MG63 (cell line): ENCODE measurements at regions not wholly inside any gene's neighbourhood (a gene's known extent, or its start where the extent isn't known, plus 50 kb on each side); places are given as distances from the start of the nearest gene placed in this dataset.

Experiments used
- DNase-seq: peaks from one replicate; pipeline ENCODE4 v3.0.0-alpha.2; 2020
- H3K27me3 ChIP-seq: fragments of 250-450 bp; sonication (Bioruptor Pico); 2 replicates; pipeline ENCODE4 v1.5.1; 2020; ENCODE audit warnings: mild to moderate bottlenecking, moderate library complexity
- H3K36me3 ChIP-seq: fragments of 250-450 bp; sonication (Bioruptor Pico); 2 replicates; pipeline ENCODE4 v1.5.1; 2020; ENCODE audit warnings: mild to moderate bottlenecking, moderate library complexity
- H3K4me3 ChIP-seq: fragments of 250-450 bp; sonication (Bioruptor Pico); 2 replicates; pipeline ENCODE4 v1.5.1; 2020; ENCODE audit warnings: mild to moderate bottlenecking, moderate library complexity
- H3K9me3 ChIP-seq: fragments of 250-450 bp; sonication (Bioruptor Pico); 2 replicates; pipeline ENCODE4 v1.5.1; 2020; ENCODE audit warnings: mild to moderate bottlenecking, moderate library complexity

DNA sequence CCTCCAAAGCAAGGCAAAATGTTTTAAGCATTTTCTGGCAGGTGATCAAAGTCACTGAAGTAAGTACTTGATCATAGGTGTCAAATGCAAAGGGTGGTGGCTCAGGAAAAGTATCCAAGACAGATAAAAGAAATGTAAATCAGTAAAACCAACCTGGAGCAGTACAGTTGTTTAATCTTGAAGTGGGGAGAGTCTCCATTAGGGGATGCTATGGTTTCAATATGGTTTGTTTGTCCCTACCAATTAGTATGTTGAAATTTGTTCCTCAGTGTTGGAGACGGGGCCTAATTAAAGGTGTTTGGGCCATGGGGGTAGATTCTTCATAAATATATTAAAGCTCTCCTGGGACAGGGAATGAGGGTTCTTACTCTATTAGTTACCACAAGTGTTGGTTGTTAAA, 1781.7 kb upstream of the PRR20A start:
- DNase-seq: no peak

DNA sequence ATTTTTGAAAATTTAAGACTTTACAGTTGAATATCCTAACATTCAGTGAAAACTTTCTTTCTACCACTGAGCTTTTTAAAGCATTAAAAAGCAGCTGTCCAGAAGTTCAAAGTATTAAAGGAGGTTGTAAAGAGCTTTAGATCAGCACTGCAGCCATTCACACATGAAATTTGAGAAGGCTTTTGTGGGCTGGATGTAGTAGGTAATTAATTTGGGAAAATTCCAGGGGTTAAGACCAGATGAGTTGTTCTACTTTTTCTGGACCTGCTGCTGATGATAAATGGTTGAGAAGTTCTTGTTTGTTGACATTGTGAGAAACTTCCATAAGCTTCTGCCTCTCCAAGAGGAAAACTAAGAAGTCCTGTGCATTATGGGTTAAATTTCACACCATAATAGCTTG, 1779.6 kb upstream of the PRR20A start:
- H3K36me3 ChIP-seq: no peaks in the 10 kb centered on the region
- DNase-seq: no peak
- H3K9me3 ChIP-seq: no peaks in the 10 kb centered on the region
- H3K27me3 ChIP-seq: no peaks in the 10 kb centered on the region
- H3K4me3 ChIP-seq: no peak overlapping the region

More for the DNA sequence above, 1781.7 kb upstream of the PRR20A start:
- no peaks in the 10 kb centered on the region for H3K9me3 ChIP-seq
- no peaks in the 10 kb centered on the region for H3K27me3 ChIP-seq
- H3K36me3 ChIP-seq: no peaks in the 10 kb centered on the region
- H3K4me3 ChIP-seq: no peak overlapping the region

DNA sequence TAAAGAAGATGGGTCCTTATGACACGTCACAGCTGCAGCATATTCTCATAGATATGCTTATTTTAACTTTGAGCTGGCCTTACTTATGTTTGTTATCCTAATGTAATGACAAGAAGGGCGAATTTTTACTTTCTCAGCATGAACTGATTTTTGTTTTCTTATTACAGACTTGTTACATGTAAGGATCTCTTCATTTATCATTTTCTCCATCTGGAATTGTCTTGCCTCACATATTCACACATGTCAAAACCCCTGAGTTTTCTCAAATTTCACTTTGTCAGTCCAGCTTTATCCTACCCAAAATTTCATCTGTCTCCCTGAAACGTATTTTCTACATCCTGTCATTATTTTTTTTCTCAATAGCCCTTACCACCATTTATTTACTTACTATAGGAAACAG, 1774.0 kb upstream of the PRR20A start:
- no peaks in the 10 kb centered on the region for H3K36me3 ChIP-seq
- H3K27me3 ChIP-seq: no peaks in the 10 kb centered on the region
- no peak overlapping the region for H3K4me3 ChIP-seq
- no peaks in the 10 kb centered on the region for H3K9me3 ChIP-seq
- no peak for DNase-seq

DNA sequence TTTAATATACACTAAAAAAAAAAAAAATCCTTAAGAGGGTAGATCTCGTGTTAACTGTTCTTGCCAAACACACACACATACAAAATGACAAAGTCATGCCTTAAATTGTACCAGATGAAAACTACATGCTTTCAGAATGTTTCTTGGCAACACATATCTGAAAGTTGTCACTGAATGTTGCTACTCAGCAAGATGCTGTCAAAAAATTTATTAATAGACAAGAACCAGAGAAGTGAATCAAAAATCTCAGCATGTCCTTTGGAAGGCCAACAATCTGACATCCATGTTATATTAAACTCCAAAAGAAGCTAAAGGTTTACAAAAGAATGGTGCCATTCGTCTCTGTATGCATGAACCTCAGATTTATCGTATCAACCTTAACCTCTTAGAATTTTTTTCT, 1746.2 kb upstream of the PRR20A start:
- no peaks in the 10 kb centered on the region for H3K27me3 ChIP-seq
- H3K4me3 ChIP-seq: no peak overlapping the region
- DNase-seq: no peak
- H3K36me3 ChIP-seq: no peaks in the 10 kb centered on the region
- no peaks in the 10 kb centered on the region for H3K9me3 ChIP-seq

DNA sequence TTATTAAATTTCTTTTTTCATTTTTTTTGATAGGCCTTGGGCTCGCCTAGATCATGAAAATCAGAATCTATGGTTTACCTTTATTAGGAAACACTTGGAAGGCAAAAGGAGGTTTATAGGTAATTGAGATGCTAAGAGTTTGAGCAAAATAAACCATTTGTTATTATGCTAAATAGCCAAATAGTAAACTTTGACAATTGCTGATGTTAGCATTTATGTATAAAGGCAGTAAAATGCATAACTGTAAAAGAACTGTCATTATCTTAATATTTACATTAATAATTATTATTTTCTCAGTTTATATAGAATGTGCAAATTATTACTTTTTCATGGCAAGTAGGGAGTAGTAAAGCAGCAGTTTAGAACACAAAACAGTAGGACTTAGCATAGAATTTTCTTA, 1737.8 kb upstream of the PRR20A start:
- H3K9me3 ChIP-seq: no peaks in the 10 kb centered on the region
- no peak for DNase-seq
- H3K36me3 ChIP-seq: no peaks in the 10 kb centered on the region
- no peak overlapping the region for H3K4me3 ChIP-seq
- H3K27me3 ChIP-seq: no peaks in the 10 kb centered on the region

DNA sequence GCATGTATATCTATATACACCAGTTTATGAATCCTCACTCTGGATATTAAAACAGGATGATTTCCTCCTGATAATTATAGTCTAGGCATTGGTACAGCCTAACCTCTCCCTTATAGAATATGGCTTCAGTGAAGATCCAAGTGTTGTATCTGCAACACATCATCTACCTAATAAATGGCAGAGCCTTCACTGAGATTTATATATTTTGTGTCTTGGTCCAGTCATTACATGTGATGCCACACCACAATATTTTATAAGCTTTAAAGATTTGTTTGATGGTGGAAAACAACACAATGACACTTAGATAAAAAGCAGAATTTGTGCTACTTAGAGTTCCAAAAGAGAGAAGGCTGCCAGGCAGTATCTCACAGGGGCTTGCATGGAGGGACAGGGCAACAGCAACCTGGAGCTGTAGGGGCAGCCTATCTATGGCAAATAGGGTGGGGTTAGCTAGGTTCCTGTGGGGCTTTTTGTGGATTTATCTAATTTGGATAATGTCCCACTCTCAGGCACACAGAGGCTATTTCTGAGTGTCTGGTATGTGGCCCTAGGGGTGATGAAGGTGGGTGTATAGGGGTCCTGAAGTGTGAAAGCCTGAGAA, 1736.7 kb upstream of the PRR20A start:
- Histone ChIP-seq H3K9me3 (no peaks in the 10 kb centered on the region), H3K4me3 (no peak overlapping the region), H3K27me3 (no peaks in the 10 kb centered on the region), H3K36me3 (no peaks in the 10 kb centered on the region)
- DNase-seq: no peak

DNA sequence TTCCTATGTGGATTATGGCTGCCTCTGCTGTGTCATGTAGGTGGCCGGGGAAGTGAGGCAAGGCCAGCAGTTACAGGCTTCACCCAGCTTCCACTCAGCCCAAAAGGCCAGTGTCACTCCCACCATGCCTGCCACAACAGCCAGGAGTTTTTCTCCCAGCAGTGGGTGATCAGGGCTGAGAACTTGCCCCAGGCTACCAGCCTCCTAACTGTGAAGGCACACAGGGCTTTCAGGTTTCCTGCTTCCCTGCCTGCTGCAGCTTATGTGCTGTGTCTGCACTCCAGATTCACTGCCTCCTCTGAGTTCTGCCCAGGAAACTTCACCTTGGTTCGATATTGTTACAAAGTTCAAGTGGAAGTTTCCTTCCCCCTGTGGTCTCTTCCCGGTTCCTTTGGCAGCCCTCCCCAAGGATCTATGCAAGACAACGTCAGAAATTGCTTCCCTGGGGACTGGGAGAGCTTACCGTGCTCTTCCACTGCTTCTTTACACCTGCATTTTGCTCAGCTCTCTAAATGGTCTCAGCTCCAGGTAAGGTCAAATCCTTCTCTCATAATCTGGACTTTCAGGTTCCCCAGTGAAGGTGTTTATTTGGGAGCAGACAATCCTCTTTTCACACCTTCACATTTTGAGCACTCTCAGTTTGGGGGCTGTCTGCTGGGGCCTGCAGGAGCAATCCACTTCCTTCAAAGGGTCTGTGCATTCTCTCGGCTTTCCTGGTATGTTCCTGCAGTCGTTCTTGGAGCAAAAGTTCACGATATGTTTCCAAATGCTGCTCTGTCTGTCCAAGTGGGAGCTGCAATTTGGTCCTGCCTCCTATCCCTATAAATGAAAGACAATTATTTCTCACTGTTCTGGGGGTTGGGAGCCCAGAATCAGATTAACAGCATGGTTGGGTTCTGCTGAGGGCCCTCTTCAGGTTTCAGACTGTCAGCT, 1730.1 kb upstream of the PRR20A start:
- H3K36me3 ChIP-seq: no peaks in the 10 kb centered on the region
- DNase-seq: no peak
- no peaks in the 10 kb centered on the region for H3K9me3 ChIP-seq
- H3K27me3 ChIP-seq: no peaks in the 10 kb centered on the region
- no peak overlapping the region for H3K4me3 ChIP-seq

DNA sequence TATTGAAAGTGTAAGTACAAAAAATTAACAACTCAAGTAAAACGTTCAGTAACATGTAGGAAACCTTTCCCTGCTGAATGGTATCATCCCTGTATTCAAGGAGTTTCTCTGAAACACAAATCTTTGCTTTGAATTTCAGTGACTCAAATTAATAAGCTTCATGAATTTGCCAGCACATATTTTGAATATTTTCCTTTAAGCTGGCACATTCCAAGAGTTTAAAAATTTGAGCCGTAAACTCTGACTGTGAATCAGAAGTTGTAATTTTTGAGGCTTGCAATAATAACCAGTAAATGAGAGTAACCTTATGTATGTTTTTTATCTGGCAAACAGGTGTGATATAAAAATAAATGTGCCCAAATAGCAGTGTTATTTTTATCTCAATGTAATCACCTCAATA, 1722.6 kb upstream of the PRR20A start:
- Histone ChIP-seq H3K4me3 (no peak overlapping the region), H3K27me3 (no peaks in the 10 kb centered on the region), H3K9me3 (no peaks in the 10 kb centered on the region), H3K36me3 (no peaks in the 10 kb centered on the region)
- no peak for DNase-seq

DNA sequence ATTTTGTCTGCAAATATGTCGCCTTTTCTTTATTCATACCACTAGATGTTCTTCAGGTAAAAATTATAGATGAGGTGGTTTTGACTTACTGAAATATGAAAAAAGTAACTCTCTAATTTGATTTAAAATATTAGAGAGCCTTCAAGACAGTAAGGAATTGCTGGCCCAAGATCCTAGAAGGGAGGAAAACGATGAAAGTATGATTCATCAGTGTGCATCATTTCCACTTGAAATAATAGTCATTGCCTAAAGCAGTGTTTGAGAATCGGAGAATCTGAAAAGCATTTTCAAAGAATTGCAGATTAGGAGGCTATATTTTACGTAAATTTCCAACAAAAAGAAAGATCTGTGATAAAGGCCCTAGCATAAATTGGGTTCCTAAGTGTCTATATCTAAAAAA, 1707.9 kb upstream of the PRR20A start:
- H3K4me3 ChIP-seq: no peak overlapping the region
- no peaks in the 10 kb centered on the region for H3K27me3 ChIP-seq
- H3K36me3 ChIP-seq: no peaks in the 10 kb centered on the region
- DNase-seq: no peak
- no peaks in the 10 kb centered on the region for H3K9me3 ChIP-seq

DNA sequence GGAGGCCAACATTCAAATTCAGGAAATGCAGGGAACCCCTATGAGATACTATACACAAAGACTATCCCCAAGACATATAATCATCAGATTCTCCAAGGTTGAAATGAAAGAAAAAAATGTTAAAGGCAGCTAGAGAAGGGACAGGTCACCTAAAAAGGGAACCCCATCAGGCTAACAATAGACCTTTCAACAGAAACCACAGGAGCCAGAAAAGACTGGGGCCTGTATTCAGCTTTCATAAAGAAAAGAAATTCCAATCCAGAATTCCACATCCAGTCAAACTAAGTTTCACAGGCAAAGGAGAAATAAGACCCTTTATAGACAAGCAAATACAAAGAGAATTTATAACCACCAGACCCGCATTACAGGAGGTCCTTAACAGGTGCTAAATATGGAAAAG, 1703.6 kb upstream of the PRR20A start:
- Histone ChIP-seq H3K4me3 (no peak overlapping the region), H3K27me3 (no peaks in the 10 kb centered on the region), H3K9me3 (no peaks in the 10 kb centered on the region), H3K36me3 (no peaks in the 10 kb centered on the region)
- DNase-seq: no peak

DNA sequence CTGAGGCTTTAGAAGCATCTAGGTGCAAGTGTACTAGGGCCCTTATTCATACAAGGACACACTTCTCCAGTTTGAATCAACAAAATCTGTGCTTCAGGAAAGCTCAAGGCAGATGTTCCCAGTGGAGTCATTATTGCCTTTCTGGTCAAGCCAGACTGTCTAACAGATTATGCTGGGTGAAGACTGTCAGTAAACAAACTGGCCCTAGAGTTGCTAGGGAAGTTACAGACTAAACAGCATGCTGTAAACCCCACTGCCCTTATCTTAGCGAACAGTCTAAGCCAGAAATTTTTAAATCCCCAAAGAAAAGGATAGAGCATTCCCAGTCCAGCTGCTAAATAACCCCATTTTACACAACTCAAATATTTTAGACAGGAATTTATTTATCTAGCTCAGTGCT, 1701.3 kb upstream of the PRR20A start:
- no peak for DNase-seq
- Histone ChIP-seq H3K36me3 (no peaks in the 10 kb centered on the region), H3K9me3 (no peaks in the 10 kb centered on the region), H3K4me3 (no peak overlapping the region), H3K27me3 (no peaks in the 10 kb centered on the region)

DNA sequence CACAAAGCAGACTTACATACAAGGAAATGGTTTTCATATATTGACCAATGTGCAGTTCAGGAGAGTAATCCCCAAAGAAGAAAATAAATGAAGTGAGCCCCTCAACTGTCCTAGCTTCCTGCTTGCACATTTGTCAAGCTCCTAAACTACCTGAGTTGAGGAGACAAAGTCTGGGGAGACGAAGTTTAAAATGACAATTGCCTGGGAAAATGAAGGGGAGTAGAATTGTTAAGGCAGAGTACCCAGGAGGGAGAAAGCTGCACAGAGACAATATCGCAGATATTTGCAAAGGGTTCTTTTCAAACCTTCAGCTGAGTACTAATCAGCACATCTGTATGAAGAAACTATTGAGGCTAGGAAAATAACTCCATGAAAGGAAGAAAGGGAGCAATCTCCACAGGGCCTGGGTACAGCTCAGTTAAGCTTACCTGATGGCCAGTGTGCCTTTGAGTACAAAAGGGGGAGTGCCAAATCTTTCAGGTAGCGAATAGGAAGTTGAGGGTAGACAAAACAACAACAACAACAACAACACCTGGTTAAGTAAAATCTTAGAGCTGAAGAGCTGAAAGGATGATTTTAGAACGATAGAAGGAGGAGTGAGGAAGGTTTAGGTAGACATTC, 1700.1 kb upstream of the PRR20A start:
- Histone ChIP-seq H3K36me3 (no peaks in the 10 kb centered on the region), H3K27me3 (no peaks in the 10 kb centered on the region), H3K4me3 (no peak overlapping the region), H3K9me3 (no peaks in the 10 kb centered on the region)
- no peak for DNase-seq

DNA sequence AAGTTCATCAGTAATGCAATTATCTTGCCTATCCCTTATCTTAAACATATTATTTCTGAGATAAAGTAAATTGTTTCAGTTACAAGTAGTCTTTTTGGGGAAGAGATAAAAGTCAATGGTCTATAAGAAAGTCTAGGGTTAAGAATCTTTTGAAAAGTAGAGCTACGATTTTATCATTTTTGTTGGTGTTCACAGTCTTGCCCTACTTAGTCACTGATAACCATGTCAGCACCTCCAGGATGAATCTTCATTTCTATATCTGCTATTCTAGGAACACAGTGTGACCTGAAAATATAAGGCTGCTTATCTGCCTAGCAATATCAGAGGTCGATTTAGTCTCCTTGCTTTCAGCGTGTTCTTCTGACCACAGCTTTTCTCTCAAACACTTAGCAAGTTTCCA, 1676.5 kb upstream of the PRR20A start:
- H3K27me3 ChIP-seq: no peaks in the 10 kb centered on the region

DNA sequence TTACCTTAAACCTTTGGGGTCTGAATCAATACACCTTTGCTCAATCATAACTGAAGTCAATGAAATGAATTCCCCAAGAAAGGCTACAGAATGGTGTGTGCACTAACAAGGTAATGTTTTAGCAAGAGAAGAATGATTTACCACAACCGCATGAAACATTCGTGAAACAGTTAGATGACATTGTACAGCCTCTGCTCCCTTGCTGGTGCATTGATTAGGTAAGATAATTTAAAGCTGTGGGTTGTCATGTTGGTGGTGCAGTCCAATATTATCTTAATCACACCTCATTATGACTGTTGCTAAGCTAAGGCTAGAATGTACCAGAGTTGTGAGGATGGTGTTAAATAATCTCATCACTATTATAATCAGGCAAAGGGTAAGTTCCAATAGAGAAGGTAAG, 1673.2 kb upstream of the PRR20A start:
- H3K36me3 ChIP-seq: no peaks in the 10 kb centered on the region
- no peak overlapping the region for H3K4me3 ChIP-seq
- no peak for DNase-seq
- no peaks in the 10 kb centered on the region for H3K9me3 ChIP-seq
- no peaks in the 10 kb centered on the region for H3K27me3 ChIP-seq

More for the DNA sequence above, 1676.5 kb upstream of the PRR20A start:
- Histone ChIP-seq H3K9me3 (no peaks in the 10 kb centered on the region), H3K4me3 (no peak overlapping the region), H3K36me3 (no peaks in the 10 kb centered on the region)
- no peak for DNase-seq

DNA sequence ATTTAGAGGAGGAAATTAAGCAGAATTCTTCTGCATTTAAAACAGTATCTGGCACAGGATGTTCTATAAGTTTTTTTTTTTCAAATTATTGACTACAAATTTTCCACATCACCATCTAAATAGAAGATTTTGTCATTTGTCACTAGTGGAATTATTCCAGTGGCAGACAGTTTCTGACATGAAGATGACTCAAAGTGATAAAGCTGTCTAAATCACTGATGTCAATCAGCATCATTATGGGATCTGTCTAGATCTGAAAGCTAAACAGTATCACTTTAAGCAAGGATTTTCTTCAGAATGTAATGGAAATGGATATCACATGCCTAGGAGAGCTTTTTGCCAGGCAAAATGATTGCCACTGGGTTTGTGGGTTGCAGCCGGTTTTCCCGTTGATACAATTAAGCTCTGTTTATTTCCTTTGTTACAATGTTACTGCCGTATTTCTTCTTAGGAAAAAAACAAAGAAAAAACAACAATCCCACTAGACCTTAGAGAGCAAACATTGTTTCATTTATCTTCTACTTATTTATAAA, 1657.0 kb upstream of the PRR20A start:
- Histone ChIP-seq H3K4me3 (no peak overlapping the region), H3K9me3 (no peaks in the 10 kb centered on the region), H3K27me3 (no peaks in the 10 kb centered on the region), H3K36me3 (no peaks in the 10 kb centered on the region)
- no peak for DNase-seq

DNA sequence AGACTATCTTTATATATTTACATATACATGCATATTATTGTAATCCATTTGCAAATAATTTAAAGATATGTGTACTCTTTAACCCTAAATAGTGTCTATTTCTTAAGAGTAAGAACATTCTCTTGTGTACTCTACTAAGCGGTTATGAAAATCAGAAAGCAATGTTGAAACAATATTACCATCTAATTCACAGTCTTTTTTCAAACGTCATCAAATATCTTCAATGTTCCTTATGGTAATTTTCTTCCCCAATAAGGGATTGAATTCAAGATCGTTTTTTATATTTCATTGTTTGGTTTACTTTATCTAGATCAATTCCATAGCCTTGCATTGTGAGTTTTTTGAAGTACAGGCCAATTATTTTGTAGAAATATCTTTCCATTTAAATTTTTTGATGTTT, 1647.4 kb upstream of the PRR20A start:
- H3K4me3 ChIP-seq: no peak overlapping the region
- DNase-seq: no peak
- H3K27me3 ChIP-seq: no peaks in the 10 kb centered on the region
- H3K9me3 ChIP-seq: no peaks in the 10 kb centered on the region
- H3K36me3 ChIP-seq: no peaks in the 10 kb centered on the region

DNA sequence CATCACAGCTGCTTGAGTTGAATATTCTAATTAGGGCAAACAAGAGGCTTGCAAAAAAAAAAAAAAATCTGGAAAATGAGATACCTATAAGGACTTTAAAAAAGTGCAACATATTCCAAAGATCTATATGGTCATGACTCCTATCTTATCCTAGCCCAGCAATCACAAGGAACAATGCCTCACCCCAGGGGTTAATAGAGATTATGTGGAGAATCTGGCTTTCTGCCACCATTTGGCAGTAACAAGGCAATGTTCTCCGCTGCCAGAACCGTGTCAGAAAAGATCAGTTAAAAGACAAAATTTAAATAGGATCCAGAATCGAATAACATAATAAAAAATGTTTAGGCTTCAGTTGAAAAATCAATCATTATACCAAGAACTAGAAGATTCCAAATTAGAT, 1643.2 kb upstream of the PRR20A start:
- Histone ChIP-seq H3K36me3 (no peaks in the 10 kb centered on the region), H3K27me3 (no peaks in the 10 kb centered on the region), H3K9me3 (no peaks in the 10 kb centered on the region), H3K4me3 (no peak overlapping the region)
- DNase-seq: no peak
